NCI-H1105 (cell line): ENCODE measurements at regions not wholly inside any gene's neighbourhood (a gene's known extent, or its start where the extent isn't known, plus 50 kb on each side); places are given as distances from the start of the nearest gene placed in this dataset.
"Not testable (repeated sequence)": the region's sequence is repeated elsewhere in the genome, so short reads cannot be mapped to it uniquely, and the experiment has no call there.

Source experiments
- DNase-seq: peaks from one replicate; lab custom pipeline; 2025; lab: John Stamatoyannopoulos, UW

GRCh38 chr18:11511434-11512095 lies 97.8 kb upstream of the SLC35G4 start:
- no peak for DNase-seq

GRCh38 chr18:11506856-11507255 lies 102.5 kb upstream of the SLC35G4 start:
- DNase-seq: no peak

GRCh38 chr18:11505993-11506392 lies 103.4 kb upstream of the SLC35G4 start:
- no peak for DNase-seq

- DNase-seq: no peak
Measured at GRCh38 chr18:11504962-11505361, 104.4 kb upstream of the SLC35G4 start.

GRCh38 chr18:11502368-11502767 lies 107.0 kb upstream of the SLC35G4 start:
- no peak for DNase-seq

GRCh38 chr18:11501352-11501751 lies 108.0 kb upstream of the SLC35G4 start:
- no peak for DNase-seq

GRCh38 chr18:11500153-11501122 lies 109.0 kb upstream of the SLC35G4 start:
- no peak for DNase-seq

GRCh38 chr18:11498821-11499220 lies 110.6 kb upstream of the SLC35G4 start:
- no peak for DNase-seq

- DNase-seq: no peak
Measured at GRCh38 chr18:11497585-11497984, 111.8 kb upstream of the SLC35G4 start.

GRCh38 chr18:11496526-11497172 lies 112.7 kb upstream of the SLC35G4 start:
- DNase-seq: no peak

- DNase-seq: no peak
Measured at GRCh38 chr18:11495441-11495840, 114.0 kb upstream of the SLC35G4 start.

- no peak for DNase-seq
Measured at GRCh38 chr18:11494107-11494506, 115.3 kb upstream of the SLC35G4 start.

- no peak for DNase-seq
Measured at GRCh38 chr18:11489266-11489899, 120.0 kb upstream of the SLC35G4 start.

- DNase-seq: no peak
Measured at GRCh38 chr18:11488175-11488574, 121.2 kb upstream of the SLC35G4 start.

- DNase-seq: no peak
Measured at GRCh38 chr18:11487390-11487789, 122.0 kb upstream of the SLC35G4 start.

GRCh38 chr18:11482271-11482670 lies 127.1 kb upstream of the SLC35G4 start:
- no peak for DNase-seq

- no peak for DNase-seq
Measured at GRCh38 chr18:11480692-11481091, 128.7 kb upstream of the SLC35G4 start.

- not testable (repeated sequence) for DNase-seq
Measured at GRCh38 chr18:11479031-11479430, 130.4 kb upstream of the SLC35G4 start.

GRCh38 chr18:11470941-11471340 lies 138.5 kb upstream of the SLC35G4 start:
- DNase-seq: no peak

- no peak for DNase-seq
Measured at GRCh38 chr18:11468617-11469016, 140.8 kb upstream of the SLC35G4 start.

- DNase-seq: no peak
Measured at GRCh38 chr18:11468120-11468519, 141.3 kb upstream of the SLC35G4 start.

GRCh38 chr18:11467611-11468010 lies 141.8 kb upstream of the SLC35G4 start:
- no peak for DNase-seq
